T-helper 2 cell treated with Interferon-gamma antibody and Interleukin-4, amounts not matched to agents 5 μg/mL and 100 μg/mL, for 36 hours (primary cell): ENCODE measurements at regions not wholly inside any gene's neighbourhood (a gene's known extent, or its start where the extent isn't known, plus 50 kb on each side); places are given as distances from the start of the nearest gene placed in this dataset.

Source experiments
- DNase-seq: peaks from one replicate; pipeline ENCODE4 v3.0.0; 2021; ENCODE audit warnings: low spot score
- H3K27ac Mint-ChIP-seq: one replicate; pipeline ENCODE4 v1.8.0; 2021; ENCODE audit warnings: mild to moderate bottlenecking, mixed read lengths
- H3K27me3 Mint-ChIP-seq: one replicate; pipeline ENCODE4 v1.8.0; 2021; ENCODE audit warnings: low read depth, mixed read lengths
- H3K36me3 Mint-ChIP-seq: one replicate; pipeline ENCODE4 v1.8.0; 2021; ENCODE audit warnings: low read depth, mixed read lengths
- H3K4me1 Mint-ChIP-seq: one replicate; pipeline ENCODE4 v1.8.0; 2021; ENCODE audit warnings: low read depth, mixed read lengths
- H3K4me3 Mint-ChIP-seq: one replicate; pipeline ENCODE4 v1.8.0; 2022; ENCODE audit warnings: mild to moderate bottlenecking, moderate library complexity, mixed read lengths
- H3K9me3 Mint-ChIP-seq: one replicate; pipeline ENCODE4 v1.8.0; 2021; ENCODE audit warnings: mixed read lengths

DNA sequence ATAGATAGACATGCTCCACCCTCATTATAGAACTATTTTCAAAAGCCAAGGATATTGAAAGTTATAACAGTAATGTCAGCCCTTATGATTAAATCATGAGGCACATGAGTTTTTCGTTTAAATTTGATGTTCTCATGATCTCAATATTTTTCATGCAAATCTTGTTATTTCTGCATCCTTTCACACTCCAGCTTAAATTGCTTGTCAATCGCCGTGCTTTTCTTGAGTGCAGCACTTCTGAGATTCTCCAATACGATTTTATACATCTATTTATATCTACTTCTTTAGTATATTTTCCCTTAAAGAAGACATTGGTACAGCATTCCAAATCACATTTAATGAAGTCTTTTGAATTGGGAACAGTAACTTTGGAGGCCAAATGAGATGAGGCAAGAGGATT is 171.2 kb upstream of the GBE1 start:
- Mint-ChIP-seq H3K36me3 (no peaks in the 10 kb centered on the region), H3K4me3 (no peak overlapping the region), H3K27ac (no peak overlapping the region), H3K27me3 (no peaks in the 10 kb centered on the region), H3K9me3 (no peaks in the 10 kb centered on the region), H3K4me1 (no peaks in the 10 kb centered on the region)
- no peak for DNase-seq

DNA sequence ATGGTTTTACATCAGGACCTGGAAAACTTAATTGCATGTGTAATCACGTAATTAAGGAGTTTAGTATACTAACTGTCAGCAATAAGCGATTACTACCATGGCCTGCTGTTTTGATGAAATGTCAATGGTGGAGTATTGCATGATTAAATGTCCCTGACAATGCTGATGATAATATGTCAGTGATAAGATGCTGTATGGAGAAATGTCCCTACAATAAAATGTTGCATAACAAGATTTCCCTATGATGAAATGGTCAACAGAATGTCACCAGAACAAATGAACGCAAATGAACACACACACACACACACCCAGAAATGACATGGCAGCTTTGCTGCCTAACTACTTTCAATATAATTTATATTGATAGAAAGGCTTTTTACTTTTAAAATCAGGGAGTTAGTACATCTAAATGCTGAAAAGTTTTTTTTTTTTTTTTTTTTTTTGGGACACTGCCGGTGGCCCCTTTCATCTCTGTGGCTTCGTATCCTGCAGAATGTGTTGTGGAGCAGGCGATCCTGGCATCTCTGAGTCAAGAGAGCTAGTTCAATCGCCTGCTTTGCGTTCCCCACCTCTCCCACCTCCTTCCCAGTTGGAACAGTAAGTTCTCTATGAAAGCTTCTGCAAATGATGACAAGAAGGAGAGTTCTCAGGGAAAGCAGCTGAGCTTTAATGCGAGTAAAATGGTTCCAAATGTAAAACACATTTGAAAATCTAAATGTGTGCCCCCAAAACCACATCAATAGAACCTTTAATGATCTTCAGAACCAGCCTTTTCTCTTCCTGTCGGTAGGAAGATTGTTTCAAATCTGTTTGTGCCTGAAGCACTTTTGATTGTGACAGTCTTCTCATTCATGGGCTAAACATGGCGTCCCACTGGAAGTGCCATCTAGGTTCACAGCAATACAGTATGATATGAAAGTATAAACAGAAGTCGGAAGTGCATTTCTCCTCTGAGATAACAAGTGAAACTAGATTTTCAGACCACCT is 170.1 kb upstream of the GBE1 start:
- Mint-ChIP-seq H3K36me3 (no peaks in the 10 kb centered on the region), H3K27me3 (no peaks in the 10 kb centered on the region), H3K9me3 (no peaks in the 10 kb centered on the region), H3K4me3 (no peak overlapping the region), H3K4me1 (no peaks in the 10 kb centered on the region), H3K27ac (no peak overlapping the region)
- no peak for DNase-seq

DNA sequence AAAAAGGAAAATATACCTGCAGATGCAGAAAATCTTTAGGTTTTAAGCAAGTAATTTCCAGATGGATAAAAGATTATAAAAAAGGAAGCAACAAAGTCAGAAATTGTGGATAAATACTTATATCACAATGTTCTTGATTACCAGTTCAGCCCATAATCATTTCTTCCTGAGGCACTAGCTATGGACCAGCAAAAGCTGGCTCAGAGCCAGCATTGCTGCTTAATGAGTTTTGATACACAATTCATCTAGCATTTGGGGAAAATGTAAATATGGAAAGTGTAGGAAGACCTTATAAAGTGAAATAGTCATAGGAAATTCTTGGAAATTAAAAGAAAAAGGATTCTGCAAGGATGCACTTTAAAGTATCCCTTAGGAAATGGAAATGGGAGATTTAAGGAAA is 168.3 kb upstream of the GBE1 start:
- no peak for DNase-seq
- no peaks in the 10 kb centered on the region for H3K4me1 Mint-ChIP-seq
- no peaks in the 10 kb centered on the region for H3K27me3 Mint-ChIP-seq
- no peaks in the 10 kb centered on the region for H3K9me3 Mint-ChIP-seq
- no peak overlapping the region for H3K4me3 Mint-ChIP-seq
- no peaks in the 10 kb centered on the region for H3K36me3 Mint-ChIP-seq
- H3K27ac Mint-ChIP-seq, result no peak overlapping the region

DNA sequence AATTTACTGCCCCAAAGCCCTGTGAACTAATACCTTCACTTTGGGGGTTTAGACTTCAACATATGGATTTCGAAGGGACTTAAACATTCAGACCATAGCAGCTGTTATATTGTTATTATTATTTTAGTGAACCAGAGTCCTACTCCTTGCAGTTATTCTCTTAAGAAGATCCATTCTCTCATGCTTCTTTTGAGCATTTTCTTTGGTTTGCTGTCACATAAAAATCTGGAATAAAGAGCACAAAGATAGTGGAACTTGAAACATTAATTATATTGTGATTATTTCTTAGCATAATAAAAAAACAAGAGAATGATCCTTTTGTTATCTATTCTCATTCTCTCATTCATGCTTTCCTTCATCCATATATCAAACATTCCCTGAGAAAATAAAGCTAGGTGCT is 166.4 kb upstream of the GBE1 start:
- no peaks in the 10 kb centered on the region for H3K36me3 Mint-ChIP-seq

DNA sequence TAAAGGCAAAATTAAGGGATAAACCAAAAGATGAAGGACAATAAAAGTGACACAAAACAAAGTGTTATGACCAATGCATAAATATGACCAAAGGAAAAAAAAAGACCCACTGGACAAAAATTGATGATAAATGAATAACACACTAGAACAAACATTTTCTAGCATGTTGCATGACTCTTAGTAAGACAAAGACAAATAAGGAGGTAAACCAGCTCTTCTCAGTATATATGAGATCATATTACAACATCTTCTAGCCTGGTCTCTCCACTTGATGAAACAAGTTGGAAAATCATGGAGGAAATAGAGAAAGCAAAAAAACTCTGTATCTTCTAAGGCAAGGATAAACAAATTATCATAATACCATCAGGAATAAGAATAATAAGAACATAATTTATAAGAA is 163.9 kb upstream of the GBE1 start:
- H3K4me1 Mint-ChIP-seq, result no peaks in the 10 kb centered on the region
- H3K27me3 Mint-ChIP-seq, result no peaks in the 10 kb centered on the region
- no peak overlapping the region for H3K27ac Mint-ChIP-seq
- H3K36me3 Mint-ChIP-seq, result no peaks in the 10 kb centered on the region
- no peaks in the 10 kb centered on the region for H3K9me3 Mint-ChIP-seq
- no peak overlapping the region for H3K4me3 Mint-ChIP-seq
- no peak for DNase-seq

More for the DNA sequence above, 166.4 kb upstream of the GBE1 start:
- no peaks in the 10 kb centered on the region for H3K9me3 Mint-ChIP-seq
- H3K4me1 Mint-ChIP-seq, result no peaks in the 10 kb centered on the region
- H3K27ac Mint-ChIP-seq, result no peak overlapping the region
- no peak overlapping the region for H3K4me3 Mint-ChIP-seq
- DNase-seq, result no peak
- no peaks in the 10 kb centered on the region for H3K27me3 Mint-ChIP-seq

DNA sequence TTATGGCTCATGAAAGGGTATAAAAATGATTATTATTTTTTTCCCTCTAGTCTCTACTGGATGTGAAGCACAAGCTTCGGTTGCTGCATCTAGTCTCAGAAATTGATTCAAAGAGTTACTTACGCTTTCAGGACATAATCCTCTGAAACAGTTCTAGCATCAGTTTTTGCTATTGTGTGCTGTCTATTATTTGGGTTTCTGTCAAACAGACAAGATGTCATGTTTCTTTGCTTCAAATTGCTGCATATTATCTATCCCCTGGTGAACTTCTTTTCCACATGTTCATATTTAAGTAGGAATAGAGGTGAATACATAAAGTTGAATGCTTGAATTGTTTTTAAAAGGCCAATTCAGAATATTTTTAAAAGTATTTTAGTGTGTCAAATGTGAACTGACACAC is 161.6 kb upstream of the GBE1 start:
- Mint-ChIP-seq H3K27me3 (no peaks in the 10 kb centered on the region), H3K9me3 (no peaks in the 10 kb centered on the region), H3K36me3 (no peaks in the 10 kb centered on the region), H3K4me3 (no peak overlapping the region), H3K27ac (no peak overlapping the region), H3K4me1 (no peaks in the 10 kb centered on the region)
- DNase-seq, result no peak

DNA sequence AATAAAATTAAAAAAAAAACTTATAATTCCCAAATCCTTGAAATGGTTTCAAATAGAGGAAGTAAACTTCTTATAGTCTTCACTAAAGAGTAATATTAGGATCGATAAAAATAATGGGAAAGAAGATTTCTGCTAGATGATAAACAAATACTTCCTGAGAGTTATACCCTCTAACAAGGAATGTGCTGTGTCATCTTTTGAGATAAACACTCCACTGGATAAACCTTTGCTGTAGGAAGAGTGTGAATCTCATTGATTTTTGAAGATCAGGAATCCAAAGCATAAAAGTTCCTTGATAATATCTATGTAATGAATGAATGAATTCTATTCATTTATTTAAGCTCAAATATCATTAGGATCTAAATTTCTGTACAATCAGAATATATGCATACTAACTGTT is 161.0 kb upstream of the GBE1 start:
- no peak for DNase-seq
- H3K9me3 Mint-ChIP-seq, result no peaks in the 10 kb centered on the region
- H3K27ac Mint-ChIP-seq, result no peak overlapping the region
- no peaks in the 10 kb centered on the region for H3K36me3 Mint-ChIP-seq
- H3K4me3 Mint-ChIP-seq, result no peak overlapping the region
- no peaks in the 10 kb centered on the region for H3K27me3 Mint-ChIP-seq
- H3K4me1 Mint-ChIP-seq, result no peaks in the 10 kb centered on the region

DNA sequence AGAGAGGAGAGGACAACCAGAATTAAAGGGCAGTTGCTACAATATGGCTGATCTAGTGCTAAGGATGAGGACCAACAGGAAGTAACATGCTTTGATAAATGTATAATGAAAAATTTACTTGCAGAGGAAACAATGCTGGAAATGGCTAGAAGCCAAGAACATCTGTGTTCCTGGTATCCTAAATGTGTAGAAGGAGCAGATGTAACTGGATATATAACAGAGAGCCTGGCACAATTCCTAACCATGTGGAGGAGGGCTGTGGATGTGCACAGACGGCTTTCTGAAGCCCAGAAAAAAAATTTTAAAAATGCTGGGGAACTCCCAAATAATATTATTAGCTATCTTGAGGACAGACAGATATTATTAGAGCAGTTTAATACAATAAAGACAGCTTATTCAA is 159.4 kb upstream of the GBE1 start:
- no peaks in the 10 kb centered on the region for H3K9me3 Mint-ChIP-seq
- no peaks in the 10 kb centered on the region for H3K4me1 Mint-ChIP-seq
- no peak overlapping the region for H3K27ac Mint-ChIP-seq
- no peaks in the 10 kb centered on the region for H3K36me3 Mint-ChIP-seq
- no peak for DNase-seq
- no peaks in the 10 kb centered on the region for H3K27me3 Mint-ChIP-seq
- no peak overlapping the region for H3K4me3 Mint-ChIP-seq

DNA sequence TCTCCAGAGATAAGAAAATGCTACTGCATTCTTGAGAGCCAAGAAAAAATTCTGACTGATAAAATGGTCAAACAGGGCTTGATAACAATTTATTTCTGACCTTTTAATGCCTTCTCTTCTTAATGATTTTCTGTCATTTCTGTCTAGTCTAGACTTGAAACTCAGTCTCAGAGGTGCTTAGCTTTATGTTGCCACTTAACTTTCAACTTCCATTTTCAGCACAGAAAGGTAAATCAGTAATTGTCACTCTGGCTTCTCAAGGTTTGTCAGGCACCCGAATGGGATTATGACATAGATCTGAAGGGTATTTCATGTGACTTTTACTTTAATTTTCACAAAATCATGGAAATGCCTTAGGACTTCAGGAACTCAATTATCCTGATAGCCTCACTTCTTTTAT is 155.4 kb upstream of the GBE1 start:
- Mint-ChIP-seq H3K27me3 (no peaks in the 10 kb centered on the region), H3K36me3 (no peaks in the 10 kb centered on the region), H3K27ac (no peak overlapping the region), H3K9me3 (no peaks in the 10 kb centered on the region), H3K4me1 (no peaks in the 10 kb centered on the region), H3K4me3 (no peak overlapping the region)
- DNase-seq, result no peak

DNA sequence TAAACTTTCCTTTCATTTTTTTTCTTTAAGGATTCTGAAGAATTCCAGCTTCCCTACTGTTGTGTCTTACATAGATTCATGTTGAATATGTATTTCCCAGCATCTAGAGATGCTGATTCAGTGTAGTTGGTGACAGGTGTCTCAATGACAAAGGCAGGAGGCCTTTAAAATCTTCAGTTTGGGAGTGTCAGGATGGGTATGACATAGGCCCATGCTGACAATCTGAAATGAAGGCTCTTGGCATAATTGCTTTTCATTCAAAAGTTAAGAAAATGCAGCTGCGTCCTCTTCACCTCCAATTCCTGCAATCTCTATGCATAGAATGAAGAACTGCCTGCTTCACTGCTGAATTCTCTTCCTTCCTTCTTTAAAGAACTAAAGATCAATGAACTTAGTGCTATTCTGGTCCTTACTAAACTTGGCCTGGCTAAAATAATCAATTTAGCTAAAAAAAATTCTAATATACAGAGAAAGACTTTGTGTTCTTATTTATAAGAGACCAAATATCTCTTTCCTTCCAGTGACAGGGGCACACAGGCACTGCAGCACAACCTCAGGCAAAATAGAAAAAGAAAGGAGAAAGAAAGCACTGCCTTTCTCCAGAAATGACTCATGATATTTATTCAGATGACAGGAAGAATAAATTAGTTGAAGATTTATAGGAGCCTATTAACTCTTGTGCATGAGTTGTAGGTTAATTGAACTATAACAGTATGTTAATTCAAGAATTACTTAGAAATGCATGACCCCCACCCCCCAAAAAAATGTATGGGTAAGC is 152.6 kb upstream of the GBE1 start:
- H3K4me3 Mint-ChIP-seq, result no peak overlapping the region
- H3K27me3 Mint-ChIP-seq, result no peaks in the 10 kb centered on the region
- H3K9me3 Mint-ChIP-seq, result no peaks in the 10 kb centered on the region
- DNase-seq, result no peak
- H3K36me3 Mint-ChIP-seq, result no peaks in the 10 kb centered on the region
- H3K4me1 Mint-ChIP-seq, result no peaks in the 10 kb centered on the region
- no peak overlapping the region for H3K27ac Mint-ChIP-seq

DNA sequence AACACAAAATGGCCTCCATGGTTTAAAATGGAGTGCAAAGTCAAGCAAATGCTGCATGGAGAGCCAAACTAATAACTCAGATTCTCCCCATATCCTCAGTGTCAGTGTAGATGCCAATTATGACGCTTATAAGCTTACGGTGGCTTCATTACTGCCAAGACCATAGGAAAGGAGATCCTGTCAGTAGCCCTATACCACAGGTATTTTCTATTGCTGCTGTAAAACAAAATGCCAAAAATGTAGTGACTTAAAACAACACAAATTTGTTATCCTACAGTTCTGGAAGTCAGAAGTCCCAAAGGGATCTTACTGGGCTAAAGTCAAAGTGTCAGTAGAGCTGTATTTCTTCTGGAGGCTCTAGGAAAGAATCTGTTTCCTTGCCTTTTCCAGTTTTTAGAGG is 149.8 kb upstream of the GBE1 start:
- DNase-seq, result no peak
- H3K27ac Mint-ChIP-seq, result no peak overlapping the region
- no peaks in the 10 kb centered on the region for H3K4me1 Mint-ChIP-seq
- H3K4me3 Mint-ChIP-seq, result no peak overlapping the region
- no peaks in the 10 kb centered on the region for H3K27me3 Mint-ChIP-seq
- no peaks in the 10 kb centered on the region for H3K9me3 Mint-ChIP-seq
- no peaks in the 10 kb centered on the region for H3K36me3 Mint-ChIP-seq

DNA sequence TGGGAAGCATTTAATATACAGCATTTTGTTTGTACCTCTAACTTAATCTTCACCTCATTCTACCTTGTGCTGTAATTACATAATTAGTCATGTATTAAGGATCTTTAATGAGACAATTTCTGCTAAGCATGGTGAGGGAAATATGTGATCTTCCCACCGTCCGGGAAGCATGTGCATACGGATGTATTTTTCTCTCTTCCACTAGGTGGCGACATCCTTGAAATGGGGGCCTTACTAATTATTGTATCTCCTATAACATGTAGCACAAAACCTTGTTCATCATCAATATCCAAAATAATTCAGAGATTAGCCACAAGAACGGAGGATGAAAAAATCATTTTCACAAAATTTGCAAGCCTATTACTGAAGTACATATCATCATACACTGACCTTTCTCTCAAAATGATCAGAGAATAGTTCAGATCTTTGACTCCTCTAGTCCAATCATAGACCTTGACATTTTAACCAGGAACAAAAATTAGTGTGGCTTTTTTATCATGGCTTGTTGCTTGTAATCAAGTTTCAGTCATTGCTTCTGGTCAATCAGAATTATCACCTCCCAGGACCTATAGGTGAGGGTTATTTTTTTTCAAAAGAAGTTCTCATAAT is 148.9 kb upstream of the GBE1 start:
- H3K4me1 Mint-ChIP-seq, result no peaks in the 10 kb centered on the region
- no peaks in the 10 kb centered on the region for H3K36me3 Mint-ChIP-seq

DNA sequence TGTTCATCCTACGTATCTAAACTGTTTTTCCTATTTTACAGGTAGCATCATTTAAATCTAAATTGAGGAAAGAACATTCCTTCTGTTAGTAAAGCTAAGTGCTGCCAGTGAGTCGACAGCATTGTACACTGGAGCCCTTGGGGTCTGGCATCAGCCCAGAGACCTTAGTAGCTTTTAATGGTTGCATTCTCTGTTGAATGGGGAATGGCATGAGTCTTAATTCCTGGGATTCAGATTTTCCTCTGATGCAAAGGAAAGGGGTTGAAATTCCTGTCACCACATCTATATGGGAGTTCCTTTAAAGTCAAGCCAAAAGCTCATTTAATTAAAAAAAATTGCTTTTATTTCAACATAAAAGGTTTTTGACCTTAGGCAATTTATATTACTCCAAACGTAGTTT is 148.4 kb upstream of the GBE1 start:
- H3K4me3 Mint-ChIP-seq, result no peak overlapping the region

More for the DNA sequence above, 148.9 kb upstream of the GBE1 start:
- DNase-seq, result no peak
- no peaks in the 10 kb centered on the region for H3K27me3 Mint-ChIP-seq
- no peak overlapping the region for H3K27ac Mint-ChIP-seq
- H3K9me3 Mint-ChIP-seq, result no peaks in the 10 kb centered on the region
- no peak overlapping the region for H3K4me3 Mint-ChIP-seq

DNA sequence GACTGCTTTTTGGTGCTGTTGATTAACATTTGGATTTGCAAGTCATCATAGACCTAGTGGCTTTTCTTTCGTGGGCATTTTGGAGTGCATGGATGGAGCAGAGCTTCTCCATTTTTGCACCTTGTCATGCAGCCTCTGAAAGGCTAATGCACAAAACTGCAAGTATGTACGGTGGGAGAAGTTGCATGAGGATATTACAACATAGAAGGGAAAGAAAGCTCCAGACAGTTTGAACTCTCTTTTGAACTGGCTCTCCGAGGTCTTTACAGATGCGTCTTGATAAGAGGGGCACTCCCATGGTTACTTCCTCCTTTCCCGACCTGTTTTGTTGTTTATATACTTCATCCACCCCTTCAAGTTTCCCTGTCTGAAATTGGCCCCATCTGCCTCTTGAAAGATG is 147.1 kb upstream of the GBE1 start:
- H3K9me3 Mint-ChIP-seq, result no peaks in the 10 kb centered on the region
- no peak overlapping the region for H3K4me3 Mint-ChIP-seq
- no peak for DNase-seq

More for the DNA sequence above, 148.4 kb upstream of the GBE1 start:
- no peaks in the 10 kb centered on the region for H3K36me3 Mint-ChIP-seq
- DNase-seq, result no peak
- H3K27me3 Mint-ChIP-seq, result no peaks in the 10 kb centered on the region
- no peak overlapping the region for H3K27ac Mint-ChIP-seq
- H3K4me1 Mint-ChIP-seq, result no peaks in the 10 kb centered on the region
- no peaks in the 10 kb centered on the region for H3K9me3 Mint-ChIP-seq

More for the DNA sequence above, 147.1 kb upstream of the GBE1 start:
- Mint-ChIP-seq H3K27me3 (no peaks in the 10 kb centered on the region), H3K36me3 (no peaks in the 10 kb centered on the region), H3K27ac (no peak overlapping the region), H3K4me1 (no peaks in the 10 kb centered on the region)
